GM23338 (cell line): ENCODE measurements at regions not wholly inside any gene's neighbourhood (a gene's known extent, or its start where the extent isn't known, plus 50 kb on each side); places are given as distances from the start of the nearest gene placed in this dataset.
"Not testable (repeated sequence)": the region's sequence is repeated elsewhere in the genome, so short reads cannot be mapped to it uniquely, and the experiment has no call there.

Experiments used
- ATAC-seq: fragments of 200-7000 bp; cut with Tn5 transposase; 3 replicates; pipeline ENCODE4 v1.9.1; 2020
- DNase-seq: peaks from one replicate; pipeline ENCODE4 v3.0.0-alpha.2; 2015; ENCODE audit warnings: low spot score
- H2AFZ ChIP-seq: fragments of 200-600 bp; sonication (generic); 2 replicates; pipeline ENCODE4 v1.8.0; 2016; ENCODE audit warnings: antibody characterized with exemption, mild to moderate bottlenecking, moderate library complexity
- H3F3A ChIP-seq: fragments of 200-600 bp; sonication (generic); replicated peaks from 2 replicates; pipeline ENCODE4 v1.8.0; 2017; ENCODE audit warnings: antibody characterized with exemption, mixed run types, low read depth
- H3K27ac ChIP-seq: fragments of 200-600 bp; sonication (generic); 2 replicates; pipeline ENCODE4 v1.6.1; 2016; ENCODE audit warnings: low read depth
- H3K27me3 ChIP-seq: fragments of 200-600 bp; sonication (generic); 2 replicates; pipeline ENCODE4 v1.8.0; 2016; ENCODE audit warnings: mild to moderate bottlenecking, mixed run types, moderate library complexity; ENCODE audit not compliant: insufficient read depth
- H3K36me3 ChIP-seq: fragments of 200-600 bp; sonication (generic); 2 replicates; pipeline ENCODE4 v1.8.0; 2016; ENCODE audit warnings: mild to moderate bottlenecking; ENCODE audit not compliant: insufficient read depth
- H3K4me1 ChIP-seq: fragments of 200-600 bp; sonication (generic); 2 replicates; pipeline ENCODE4 v1.8.0; 2016; ENCODE audit warnings: mild to moderate bottlenecking, moderate library complexity; ENCODE audit not compliant: insufficient read depth
- H3K4me2 ChIP-seq: fragments of 200-600 bp; sonication (generic); 2 replicates; pipeline ENCODE4 v1.7.1; 2017; ENCODE audit warnings: mixed run types
- H3K4me3 ChIP-seq: fragments of 200-600 bp; sonication (generic); 2 replicates; pipeline ENCODE4 v1.6.1; 2016; ENCODE audit warnings: mixed run types
- H3K79me2 ChIP-seq: fragments of 200-600 bp; sonication (generic); replicated peaks from 2 replicates; pipeline ENCODE4 v1.8.0; 2017; ENCODE audit warnings: mild to moderate bottlenecking; ENCODE audit not compliant: insufficient read depth
- H3K9me2 ChIP-seq: fragments of 200-600 bp; sonication (generic); 2 replicates; pipeline ENCODE4 v1.8.0; 2017; ENCODE audit not compliant: insufficient read depth
- H4K20me1 ChIP-seq: fragments of 200-600 bp; sonication (generic); replicated peaks from 2 replicates; pipeline ENCODE4 v1.8.0; 2017; ENCODE audit warnings: mild to moderate bottlenecking; ENCODE audit not compliant: insufficient read depth
- H3K27ac Mint-ChIP-seq: 2 replicates; pipeline ENCODE4 v1.8.0; 2020; ENCODE audit warnings: inconsistent platforms, mild to moderate bottlenecking, moderate library complexity, mixed read lengths
- H3K27me3 Mint-ChIP-seq: 3 replicates; pipeline ENCODE4 v1.8.0; 2022; ENCODE audit warnings: low read depth, mild to moderate bottlenecking, moderate library complexity, mixed read lengths, inconsistent platforms; ENCODE audit not compliant: insufficient read depth, poor library complexity
- H3K36me3 Mint-ChIP-seq: 3 replicates; pipeline ENCODE4 v1.8.0; 2021; ENCODE audit warnings: low read depth, mild to moderate bottlenecking, inconsistent platforms, moderate library complexity, mixed read lengths
- H3K4me1 Mint-ChIP-seq: 3 replicates; pipeline ENCODE4 v1.8.0; 2020; ENCODE audit warnings: mild to moderate bottlenecking, inconsistent platforms, mixed read lengths
- H3K4me3 Mint-ChIP-seq: 3 replicates; pipeline ENCODE4 v1.8.0; 2021; ENCODE audit warnings: moderate library complexity, mild to moderate bottlenecking, inconsistent platforms, mixed read lengths
- H3K9me3 Mint-ChIP-seq: 3 replicates; pipeline ENCODE4 v1.8.0; 2020; ENCODE audit warnings: moderate library complexity, mild to moderate bottlenecking, inconsistent platforms, mixed read lengths
- ETS1 ChIP-seq: IDR thresholded peaks from 2 replicates; pipeline ENCODE4 v1.6.1; 2016; ENCODE audit warnings: antibody characterized with exemption
- EZH2 ChIP-seq: fragments of 200-600 bp; sonication (generic); IDR thresholded peaks from one replicate; pipeline ENCODE4 v1.8.0; 2017; ENCODE audit warnings: antibody characterized with exemption, mild to moderate bottlenecking, low read depth; ENCODE audit not compliant: unreplicated experiment
- EZH2phosphoT487 ChIP-seq: fragments of 200-600 bp; sonication (generic); IDR thresholded peaks from one replicate; pipeline ENCODE4 v1.8.1; 2018; ENCODE audit warnings: antibody characterized with exemption; ENCODE audit not compliant: unreplicated experiment
- JUNB ChIP-seq: IDR thresholded peaks from one replicate; pipeline ENCODE4 v1.6.1; 2016; ENCODE audit warnings: antibody characterized with exemption; ENCODE audit not compliant: unreplicated experiment
- NANOG ChIP-seq: IDR thresholded peaks from 2 replicates; pipeline ENCODE4 v1.6.1; 2016; ENCODE audit warnings: antibody characterized with exemption, borderline replicate concordance
- STAT1 ChIP-seq: IDR thresholded peaks from one replicate; pipeline ENCODE4 v1.6.1; 2016; ENCODE audit warnings: antibody characterized with exemption; ENCODE audit not compliant: unreplicated experiment
- ZNF331 ChIP-seq: fragments of 250-450 bp; sonication (Bioruptor Pico); IDR thresholded peaks from 2 replicates; pipeline ENCODE4 v1.5.0; 2020; ENCODE audit warnings: low read depth, mild to moderate bottlenecking, moderate library complexity
- ZNF462 ChIP-seq: fragments of 250-450 bp; sonication (Bioruptor Pico); IDR thresholded peaks from 2 replicates; pipeline ENCODE4 v1.5.0; 2020; ENCODE audit warnings: mild to moderate bottlenecking, moderate library complexity
- TF ChIP-seq, protein P1 (sequence below): IDR thresholded peaks from one replicate; pipeline ENCODE4 v1.6.1; 2018; ENCODE audit warnings: antibody characterized with exemption; ENCODE audit not compliant: unreplicated experiment

DNA sequence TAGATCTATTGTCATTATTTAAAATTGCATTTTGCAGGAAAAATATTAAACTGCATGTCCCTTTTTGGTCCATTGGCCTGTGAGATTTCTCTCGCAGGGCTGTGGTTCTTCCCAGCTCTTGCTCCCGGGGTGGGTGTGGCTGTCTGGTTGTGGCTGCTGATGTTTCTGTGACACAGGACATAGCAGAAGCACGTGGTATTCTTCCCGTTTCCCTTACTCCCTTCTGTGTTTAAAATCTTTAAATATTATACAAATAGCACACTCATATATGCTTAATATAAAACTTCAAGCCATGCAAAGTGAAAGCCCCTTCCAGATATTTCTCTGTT is 57.9 kb upstream of the ACBD5 start:
- ATAC-seq, DNase-seq, H3K27ac ChIP-seq, H3K27me3 Mint-ChIP-seq, H3K79me2 ChIP-seq, H3K4me1 ChIP-seq, H3K36me3 ChIP-seq, H2AFZ ChIP-seq, H3K27me3 ChIP-seq, H3K4me3 Mint-ChIP-seq, H3K9me2 ChIP-seq, H3K4me1 Mint-ChIP-seq, H3F3A ChIP-seq, H3K27ac Mint-ChIP-seq, H3K4me2 ChIP-seq, H4K20me1 ChIP-seq, H3K4me3 ChIP-seq: not testable (repeated sequence)
- Mint-ChIP-seq H3K9me3 (peaks cover 51% of the 10 kb centered on the region), H3K36me3 (peaks cover 27% of the 10 kb centered on the region)

- ATAC-seq = no peak
- H3K9me3 Mint-ChIP-seq = peaks cover 51% of the 10 kb centered on the region
- H3K27ac Mint-ChIP-seq = no peak overlapping the region
- H3K27me3 Mint-ChIP-seq = no peaks in the 10 kb centered on the region
- Histone ChIP-seq H3K9me2 (no peaks in the 10 kb centered on the region), H3K36me3 (no peaks in the 10 kb centered on the region; the same call in 1 of the 2 replicates), H3K4me2 (no peak overlapping the region), H3F3A (no peaks in the 10 kb centered on the region), H2AFZ (no peak overlapping the region), H3K27ac (no peak overlapping the region), H3K27me3 (no peaks in the 10 kb centered on the region), H3K4me3 (no peak overlapping the region), H3K4me1 (no peaks in the 10 kb centered on the region), H3K79me2 (no peaks in the 10 kb centered on the region), H4K20me1 (no peaks in the 10 kb centered on the region)
- peaks cover 27% of the 10 kb centered on the region for H3K36me3 Mint-ChIP-seq
- H3K4me1 Mint-ChIP-seq = no peaks in the 10 kb centered on the region
- no peak for DNase-seq
- H3K4me3 Mint-ChIP-seq = no peak overlapping the region
- TF ChIP-seq NANOG (no peak), ZNF462 (CRISPR knock-in tag) (no peak), ZNF331 (CRISPR knock-in tag) (no peak), EZH2 (no peak), EZH2phosphoT487 (no peak), ETS1 (no peak), JUNB (no peak), STAT1 (no peak)
- TF ChIP-seq, protein P1, sequence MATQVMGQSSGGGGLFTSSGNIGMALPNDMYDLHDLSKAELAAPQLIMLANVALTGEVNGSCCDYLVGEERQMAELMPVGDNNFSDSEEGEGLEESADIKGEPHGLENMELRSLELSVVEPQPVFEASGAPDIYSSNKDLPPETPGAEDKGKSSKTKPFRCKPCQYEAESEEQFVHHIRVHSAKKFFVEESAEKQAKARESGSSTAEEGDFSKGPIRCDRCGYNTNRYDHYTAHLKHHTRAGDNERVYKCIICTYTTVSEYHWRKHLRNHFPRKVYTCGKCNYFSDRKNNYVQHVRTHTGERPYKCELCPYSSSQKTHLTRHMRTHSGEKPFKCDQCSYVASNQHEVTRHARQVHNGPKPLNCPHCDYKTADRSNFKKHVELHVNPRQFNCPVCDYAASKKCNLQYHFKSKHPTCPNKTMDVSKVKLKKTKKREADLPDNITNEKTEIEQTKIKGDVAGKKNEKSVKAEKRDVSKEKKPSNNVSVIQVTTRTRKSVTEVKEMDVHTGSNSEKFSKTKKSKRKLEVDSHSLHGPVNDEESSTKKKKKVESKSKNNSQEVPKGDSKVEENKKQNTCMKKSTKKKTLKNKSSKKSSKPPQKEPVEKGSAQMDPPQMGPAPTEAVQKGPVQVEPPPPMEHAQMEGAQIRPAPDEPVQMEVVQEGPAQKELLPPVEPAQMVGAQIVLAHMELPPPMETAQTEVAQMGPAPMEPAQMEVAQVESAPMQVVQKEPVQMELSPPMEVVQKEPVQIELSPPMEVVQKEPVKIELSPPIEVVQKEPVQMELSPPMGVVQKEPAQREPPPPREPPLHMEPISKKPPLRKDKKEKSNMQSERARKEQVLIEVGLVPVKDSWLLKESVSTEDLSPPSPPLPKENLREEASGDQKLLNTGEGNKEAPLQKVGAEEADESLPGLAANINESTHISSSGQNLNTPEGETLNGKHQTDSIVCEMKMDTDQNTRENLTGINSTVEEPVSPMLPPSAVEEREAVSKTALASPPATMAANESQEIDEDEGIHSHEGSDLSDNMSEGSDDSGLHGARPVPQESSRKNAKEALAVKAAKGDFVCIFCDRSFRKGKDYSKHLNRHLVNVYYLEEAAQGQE = no peak
These were observed 57.4 kb upstream of the ACBD5 start for GRCh38 chr10:27297844-27298521.
